Stimulated activated effector memory CD8-positive, alpha-beta T cell treated with anti-CD3 and anti-CD28 coated beads, Interleukin-12 subunit alpha, Interleukin-12 subunit beta, amount 100 ng/mL, for 72 hours (primary cell): ENCODE measurements at regions not wholly inside any gene's neighbourhood (a gene's known extent, or its start where the extent isn't known, plus 50 kb on each side); places are given as distances from the start of the nearest gene placed in this dataset.

Experiments used
- ATAC-seq: fragments of 150-1000 bp; cut with Tn5 transposase; 2 replicates; pipeline ENCODE4 v1.10.0; 2021
- DNase-seq, 2 donors: peaks; one replicate each; pipeline ENCODE4 v3.0.0; 2021 to 2022; ENCODE audit warnings: low spot score in 2 of 2
- H3K27ac Mint-ChIP-seq: one replicate; pipeline ENCODE4 v1.8.0; 2022; ENCODE audit warnings: mild to moderate bottlenecking, mixed read lengths
- H3K36me3 Mint-ChIP-seq: one replicate; pipeline ENCODE4 v1.8.0; 2022; ENCODE audit warnings: mild to moderate bottlenecking, mixed read lengths
- H3K4me1 Mint-ChIP-seq: one replicate; pipeline ENCODE4 v1.8.0; 2022; ENCODE audit warnings: mixed read lengths
- H3K4me3 Mint-ChIP-seq: one replicate; pipeline ENCODE4 v1.8.0; 2022; ENCODE audit warnings: mild to moderate bottlenecking, mixed read lengths
- H3K9me3 Mint-ChIP-seq: one replicate; pipeline ENCODE4 v1.8.0; 2022; ENCODE audit warnings: mixed read lengths

DNA sequence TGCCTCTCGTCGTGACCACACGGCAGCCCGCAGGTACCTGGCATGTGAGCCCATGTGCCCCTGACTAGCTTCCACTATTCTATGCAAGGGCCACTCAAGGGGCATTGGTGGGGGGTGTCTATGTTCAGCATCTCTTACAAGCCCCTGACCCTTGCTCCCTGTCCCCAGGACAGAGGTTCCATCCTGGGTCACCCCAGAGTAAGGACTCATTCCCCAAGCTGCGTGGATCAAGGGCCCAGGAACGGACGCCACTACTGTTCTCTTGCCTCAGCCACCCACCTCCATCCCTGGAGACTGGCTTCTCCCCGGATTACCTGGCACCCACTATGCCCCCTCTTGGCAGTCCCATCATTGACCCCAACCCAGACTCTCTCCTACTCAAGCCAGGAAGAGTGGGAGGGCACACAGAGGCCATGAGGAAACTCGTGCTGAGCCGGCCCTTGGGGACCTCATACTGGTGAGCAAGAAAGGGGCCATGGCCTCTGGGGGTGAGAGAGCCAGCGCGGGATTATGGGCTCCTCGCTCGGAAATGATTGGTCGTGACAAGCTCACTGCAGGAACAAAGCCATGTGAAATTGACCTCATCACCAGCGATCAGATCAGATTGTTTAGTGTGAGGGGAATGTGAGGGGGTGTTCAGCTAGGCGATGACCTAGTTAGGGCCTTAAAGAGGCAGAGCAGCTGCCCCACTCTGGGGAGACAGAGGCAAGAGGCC lies 50.1 kb upstream of the PJA1 start:
- Mint-ChIP-seq H3K27ac (no peak overlapping the region), H3K4me3 (no peak overlapping the region), H3K36me3 (no peaks in the 10 kb centered on the region), H3K9me3 (no peaks in the 10 kb centered on the region), H3K4me1 (no peaks in the 10 kb centered on the region)
- ATAC-seq (no peak), DNase-seq (no peak)
